Uterus (tissue), 2 donors: ENCODE measurements at regions not wholly inside any gene's neighbourhood (a gene's known extent, or its start where the extent isn't known, plus 50 kb on each side); places are given as distances from the start of the nearest gene placed in this dataset.

Experiments used
- CTCF ChIP-seq, 4 experiments: fragments of 200-600 bp in 2 of 4; fragments of 450-650 bp in 2 of 4; sonication (generic) in 2 of 4; IDR thresholded peaks; one replicate each; pipeline ENCODE4 v1.5.1; 2016 to 2019; ENCODE audit warnings: antibody characterized with exemption in 4 of 4, mild to moderate bottlenecking in 2 of 4, moderate library complexity in 1 of 4
- POLR2A ChIP-seq, 2 donors: fragments of 450-650 bp; IDR thresholded peaks; one replicate each; pipeline ENCODE4 v1.6.1; 2016; ENCODE audit warnings: antibody characterized with exemption in 2 of 2, mild to moderate bottlenecking in 1 of 2, moderate library complexity in 1 of 2

- TF ChIP-seq CTCF (IDR thresholded peaks at IDR 0.05) (no peak), POLR2A (IDR thresholded peaks at IDR 0.05) (no peak)
These were observed 155.6 kb upstream of the HES1 start for GRCh38 chr3:193980326-193980725.
